Loucy (cell line): ENCODE measurements at regions not wholly inside any gene's neighbourhood (a gene's known extent, or its start where the extent isn't known, plus 50 kb on each side); places are given as distances from the start of the nearest gene placed in this dataset.

Source experiments
- H2AFZ ChIP-seq: fragments of 200-600 bp; sonication (generic); 2 replicates; pipeline ENCODE4 v1.6.0; 2016; ENCODE audit warnings: antibody characterized with exemption, mild to moderate bottlenecking, low read length, moderate library complexity
- H3F3A ChIP-seq: fragments of 200-600 bp; 2 replicates; pipeline ENCODE4 v1.6.0; 2016; ENCODE audit warnings: antibody characterized with exemption, low read depth, mild to moderate bottlenecking
- H3K27me3 ChIP-seq: fragments of 200-600 bp; sonication (generic); 2 replicates; pipeline ENCODE4 v1.6.1; 2014; ENCODE audit warnings: low read length, mild to moderate bottlenecking; ENCODE audit not compliant: insufficient read depth, poor library complexity, severe bottlenecking
- H3K36me3 ChIP-seq: fragments of 200-600 bp; sonication (generic); 2 replicates; pipeline ENCODE4 v1.6.1; 2016; ENCODE audit warnings: low read length; ENCODE audit not compliant: insufficient read depth
- H3K4me1 ChIP-seq: fragments of 200-600 bp; sonication (generic); 2 replicates; pipeline ENCODE4 v1.5.1; 2014; ENCODE audit warnings: low read length, mild to moderate bottlenecking; ENCODE audit not compliant: insufficient read depth, poor library complexity, severe bottlenecking
- H3K4me2 ChIP-seq: fragments of 200-600 bp; sonication (generic); 2 replicates; pipeline ENCODE4 v1.6.0; 2014; ENCODE audit warnings: antibody characterized with exemption, low read length, low read depth, mild to moderate bottlenecking; ENCODE audit not compliant: poor library complexity, severe bottlenecking
- H3K4me3 ChIP-seq: fragments of 200-600 bp; sonication (generic); 2 replicates; pipeline ENCODE4 v1.5.1; 2014; ENCODE audit warnings: low read length, mild to moderate bottlenecking, mixed read lengths; ENCODE audit not compliant: poor library complexity, severe bottlenecking
- H3K79me2 ChIP-seq: fragments of 200-600 bp; sonication (generic); 2 replicates; pipeline ENCODE4 v1.6.1; 2014; ENCODE audit warnings: low read length; ENCODE audit not compliant: insufficient read depth
- H3K9ac ChIP-seq: fragments of 200-600 bp; sonication (generic); 2 replicates; pipeline ENCODE4 v1.6.0; 2014; ENCODE audit warnings: mild to moderate bottlenecking, low read depth, low read length, moderate library complexity; ENCODE audit not compliant: poor library complexity, severe bottlenecking
- H3K9me2 ChIP-seq: fragments of 200-600 bp; sonication (generic); replicated peaks from 2 replicates; pipeline ENCODE4 v1.6.1; 2016; ENCODE audit warnings: low read depth, low read length, mixed read lengths
- H3K9me3 ChIP-seq: fragments of 200-600 bp; sonication (generic); 2 replicates; pipeline ENCODE4 v1.6.1; 2014; ENCODE audit warnings: mild to moderate bottlenecking, antibody characterized with exemption, low read length, low read depth; ENCODE audit not compliant: insufficient read depth
- H4K20me1 ChIP-seq: fragments of 200-600 bp; sonication (generic); 2 replicates; pipeline ENCODE4 v1.6.0; 2014; ENCODE audit warnings: antibody characterized with exemption, low read length, mild to moderate bottlenecking; ENCODE audit not compliant: insufficient read depth, poor library complexity, severe bottlenecking
- CTCF ChIP-seq: fragments of 200-600 bp; sonication (generic); conservative IDR thresholded peaks from 2 replicates; pipeline ENCODE4 v1.5.1; 2014; ENCODE audit warnings: mild to moderate bottlenecking, antibody characterized with exemption, low read length
- EZH2phosphoT487 ChIP-seq: fragments of 200-600 bp; IDR thresholded peaks from 2 replicates; pipeline ENCODE4 v1.6.1; 2018; ENCODE audit warnings: antibody characterized with exemption, mild to moderate bottlenecking, moderate library complexity, borderline replicate concordance

- H3K4me3 ChIP-seq = no peak overlapping the region
- no peaks in the 10 kb centered on the region for H3K36me3 ChIP-seq
- H3K4me1 ChIP-seq = no peaks in the 10 kb centered on the region
- H3K9me3 ChIP-seq = peaks cover 8% of the 10 kb centered on the region; the same call in 1 of the 2 replicates
- TF ChIP-seq CTCF = no peak
- TF ChIP-seq EZH2phosphoT487 = no peak
- no peak overlapping the region for H2AFZ ChIP-seq
- H4K20me1 ChIP-seq = no peaks in the 10 kb centered on the region
- H3K4me2 ChIP-seq = no peak overlapping the region
- H3K9me2 ChIP-seq = no peaks in the 10 kb centered on the region
- no peaks in the 10 kb centered on the region for H3K79me2 ChIP-seq
- no peak overlapping the region for H3K9ac ChIP-seq
- H3K27me3 ChIP-seq = no peaks in the 10 kb centered on the region
- no peaks in the 10 kb centered on the region for H3F3A ChIP-seq
These were observed 215.5 kb downstream of the ACTR3B start for GRCh38 chr7:152975076-152975475.

GRCh38 chr7:152979376-152979775, 219.8 kb downstream of the ACTR3B start:
- no peak overlapping the region for H3K4me3 ChIP-seq
- no peak overlapping the region for H3K4me2 ChIP-seq
- H3K4me1 ChIP-seq = no peaks in the 10 kb centered on the region
- no peak overlapping the region for H2AFZ ChIP-seq
- no peaks in the 10 kb centered on the region for H3K79me2 ChIP-seq
- no peaks in the 10 kb centered on the region for H3F3A ChIP-seq
- no peaks in the 10 kb centered on the region for H4K20me1 ChIP-seq
- H3K9me2 ChIP-seq = no peaks in the 10 kb centered on the region
- no peaks in the 10 kb centered on the region for H3K27me3 ChIP-seq
- H3K36me3 ChIP-seq = no peaks in the 10 kb centered on the region
- H3K9ac ChIP-seq = no peak overlapping the region
- no peaks in the 10 kb centered on the region; the same call in 1 of the 2 replicates for H3K9me3 ChIP-seq
- TF ChIP-seq CTCF (no peak), EZH2phosphoT487 (no peak)

GRCh38 chr7:152984421-152984820, 224.9 kb downstream of the ACTR3B start:
- no peak overlapping the region for H3K9ac ChIP-seq
- no peak overlapping the region for H2AFZ ChIP-seq
- no peaks in the 10 kb centered on the region for H3K9me2 ChIP-seq
- no peak overlapping the region for H3K4me2 ChIP-seq
- no peak for TF ChIP-seq CTCF
- TF ChIP-seq EZH2phosphoT487 = no peak
- H3K79me2 ChIP-seq = no peaks in the 10 kb centered on the region
- no peaks in the 10 kb centered on the region for H3K4me1 ChIP-seq
- no peaks in the 10 kb centered on the region for H3F3A ChIP-seq
- no peak overlapping the region for H3K4me3 ChIP-seq
- H3K9me3 ChIP-seq = no peaks in the 10 kb centered on the region
- H4K20me1 ChIP-seq = no peaks in the 10 kb centered on the region
- H3K27me3 ChIP-seq = no peaks in the 10 kb centered on the region
- H3K36me3 ChIP-seq = no peaks in the 10 kb centered on the region
